ENCODE measurements at regions not wholly inside any gene's neighbourhood (a gene's known extent, or its start where the extent isn't known, plus 50 kb on each side); places are given as distances from the start of the nearest gene placed in this dataset.

DNA sequence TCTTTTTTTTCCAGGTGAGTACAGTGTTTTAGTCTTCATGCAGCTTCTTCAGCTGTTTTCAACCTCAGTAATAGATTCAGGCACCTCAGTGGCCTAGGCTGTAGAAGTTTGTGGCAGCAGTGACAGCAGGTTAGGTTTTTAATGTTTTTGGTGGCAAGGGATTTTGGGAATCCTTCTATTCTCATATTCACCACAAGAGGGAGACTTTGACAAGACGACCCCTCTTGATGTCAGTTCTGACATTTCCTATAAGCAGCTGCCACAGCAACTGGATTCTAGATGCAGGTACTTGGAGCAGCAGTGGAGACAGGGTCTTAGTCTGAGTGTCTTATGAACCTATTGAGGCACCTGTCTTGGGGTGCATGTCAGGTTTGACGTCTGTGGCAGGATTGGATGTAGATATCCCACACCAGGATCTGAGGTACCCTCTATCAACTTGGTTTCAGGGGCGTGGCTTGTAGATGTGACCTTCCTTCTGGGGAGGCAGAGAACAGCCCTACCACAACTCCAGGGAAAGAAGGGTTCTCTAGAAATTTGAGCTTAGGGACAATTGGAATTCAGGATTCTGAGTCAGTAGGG lies 1104.2 kb upstream of the TMPRSS15 start:
- H3K27ac ChIP-seq, result no peak overlapping the region
- peak; percentile 87 for TF ChIP-seq CTCF (conservative IDR thresholded peaks at IDR 0.05)

DNA sequence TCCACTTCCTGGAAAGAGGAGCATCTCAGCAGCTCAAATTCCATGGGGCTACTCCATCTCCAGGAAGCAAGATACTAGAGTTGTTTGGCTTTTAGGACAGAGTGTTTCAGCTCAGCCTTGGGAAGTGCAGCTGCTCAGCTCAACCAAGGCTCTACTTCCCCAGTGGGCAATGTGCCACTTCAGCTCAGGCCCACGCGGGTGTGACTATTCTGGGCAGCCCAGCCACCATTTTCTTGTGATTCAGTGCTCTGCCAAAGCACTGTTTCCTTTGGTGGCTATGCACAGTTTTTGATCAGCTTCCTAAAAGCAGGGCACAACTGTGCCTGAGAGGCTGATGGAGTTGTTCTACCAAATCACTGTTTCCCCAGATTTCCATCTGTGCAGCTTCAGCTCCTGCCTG lies 1104.9 kb upstream of the TMPRSS15 start:
- no peak for TF ChIP-seq CTCF (conservative IDR thresholded peaks at IDR 0.05)

DNA sequence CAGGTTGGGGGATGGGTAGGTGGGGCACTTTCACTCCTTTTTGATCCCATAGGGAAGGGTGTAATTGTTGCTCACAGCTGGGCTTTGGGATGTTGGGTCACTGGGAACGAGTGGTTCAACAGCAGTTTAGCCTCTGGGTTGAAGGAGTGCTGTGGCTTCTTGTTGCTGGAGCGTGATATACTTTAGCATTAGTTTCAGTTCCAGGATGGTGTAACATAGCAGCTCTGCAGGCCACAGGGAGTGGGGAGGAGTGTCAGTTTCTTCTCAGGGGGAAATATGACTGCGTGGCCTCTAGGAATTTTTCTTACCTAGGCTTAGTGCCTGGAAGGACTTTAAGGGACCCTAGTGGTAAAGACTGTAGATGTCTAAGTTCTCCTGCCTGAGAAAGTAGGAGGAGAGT lies 1105.3 kb upstream of the TMPRSS15 start:
- H3K27ac ChIP-seq, result no peak overlapping the region
- TF ChIP-seq CTCF (conservative IDR thresholded peaks at IDR 0.05), result no peak

More for the DNA sequence above, 1104.9 kb upstream of the TMPRSS15 start:
- H3K27ac ChIP-seq, result no peak overlapping the region

GRCh38 chr21:19510057-19510456 lies 1106.5 kb upstream of the TMPRSS15 start:
- no peak for TF ChIP-seq CTCF (conservative IDR thresholded peaks at IDR 0.05)
- H3K27ac ChIP-seq, result no peak overlapping the region

DNA sequence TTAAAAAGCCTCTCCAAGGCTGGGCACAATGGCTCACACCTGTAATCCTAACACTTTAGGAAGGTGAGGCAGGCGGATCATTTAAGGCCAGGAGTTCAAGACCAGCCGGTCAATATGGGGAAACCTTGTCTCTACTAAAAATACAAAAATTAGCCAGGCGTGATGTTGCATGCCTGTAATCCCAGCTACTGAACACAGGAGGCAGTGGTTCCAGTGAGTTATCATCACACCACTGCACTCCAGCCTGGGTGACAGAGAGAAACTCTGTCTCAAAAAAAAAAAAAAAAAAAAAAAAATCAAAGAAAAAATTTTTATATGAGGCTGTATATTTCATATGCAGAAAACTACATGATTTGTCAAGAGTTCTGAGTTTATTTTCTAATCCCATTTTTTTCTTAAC lies 1107.1 kb upstream of the TMPRSS15 start:
- TF ChIP-seq CTCF (conservative IDR thresholded peaks at IDR 0.05), result peak; percentile 13; the same call in 1 of the 2 replicates
- H3K27ac ChIP-seq, result no peak overlapping the region

- no peak for TF ChIP-seq CTCF (conservative IDR thresholded peaks at IDR 0.05)
- no peak overlapping the region for H3K27ac ChIP-seq
Measured at GRCh38 chr21:19522381-19522780, 1118.8 kb upstream of the TMPRSS15 start.

- no peak for TF ChIP-seq CTCF (conservative IDR thresholded peaks at IDR 0.05)
- H3K27ac ChIP-seq, result no peak overlapping the region
Measured at GRCh38 chr21:19523061-19523460, 1119.5 kb upstream of the TMPRSS15 start.

All from VCaP (cell line).